NCI-H2227 (cell line): ENCODE measurements at regions not wholly inside any gene's neighbourhood (a gene's known extent, or its start where the extent isn't known, plus 50 kb on each side); places are given as distances from the start of the nearest gene placed in this dataset.

Experiments
- DNase-seq: peaks from one replicate; lab custom pipeline; 2025; ENCODE audit not compliant: unreplicated experiment; lab: John Stamatoyannopoulos, UW

- DNase-seq, result no peak
Observed at GRCh38 chr6:138550346-138550767, 51.1 kb upstream of the NHSL1 start.

- DNase-seq, result no peak
Observed at GRCh38 chr6:138554146-138554545, 54.9 kb upstream of the NHSL1 start.

DNA sequence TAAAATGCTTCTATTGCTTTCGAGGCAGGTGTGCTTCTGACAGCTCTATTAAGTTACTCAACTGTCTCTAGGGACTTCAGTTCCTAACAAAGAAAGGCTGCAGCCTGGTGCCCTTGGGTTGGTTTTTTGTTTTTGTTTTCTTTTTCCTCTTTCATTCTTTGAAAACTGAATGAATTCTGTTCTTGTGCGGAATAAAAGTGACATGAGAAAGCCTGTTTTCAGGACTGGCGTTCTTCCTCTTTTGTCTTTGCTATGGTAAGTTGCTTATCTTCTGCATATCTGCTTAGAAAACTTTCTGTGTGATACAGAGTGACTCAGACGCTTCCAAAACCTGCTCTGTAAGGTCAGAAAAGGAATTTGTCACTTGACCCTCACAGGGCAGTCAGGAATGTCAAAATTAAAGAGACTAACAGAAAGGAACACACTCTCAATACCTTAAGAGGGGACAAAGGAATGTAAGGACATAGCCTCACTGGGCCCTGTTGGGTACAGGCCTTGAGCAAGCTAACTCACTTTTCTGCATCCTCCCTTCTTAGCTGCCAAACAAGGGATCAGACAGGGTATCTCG is 56.2 kb upstream of the NHSL1 start:
- no peak for DNase-seq

- no peak for DNase-seq
Observed at GRCh38 chr6:138557147-138557546, 57.9 kb upstream of the NHSL1 start.

GRCh38 chr6:138559143-138559542 is 59.8 kb upstream of the NHSL1 start:
- no peak for DNase-seq

GRCh38 chr6:138560130-138560860 is 61.0 kb upstream of the NHSL1 start:
- no peak for DNase-seq

DNA sequence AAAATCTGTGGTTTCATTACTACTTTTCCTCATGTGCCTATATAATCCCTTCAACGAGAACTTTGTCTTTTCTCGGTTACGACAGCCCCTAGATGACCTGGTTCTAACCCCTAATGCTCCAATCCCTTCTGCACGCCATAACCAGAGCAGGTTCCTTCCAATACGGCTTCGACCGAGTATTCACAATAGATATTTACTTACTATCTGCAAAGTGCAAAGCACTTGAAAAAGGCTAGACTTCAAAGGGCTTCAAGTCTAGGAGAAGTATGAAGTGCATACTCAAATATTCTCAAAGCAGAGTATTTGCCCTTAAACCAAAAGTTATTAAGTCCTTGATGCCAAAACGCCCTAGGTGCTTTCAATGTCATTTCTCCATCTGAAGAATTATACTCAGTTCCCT is 63.4 kb upstream of the NHSL1 start:
- DNase-seq, result no peak

DNA sequence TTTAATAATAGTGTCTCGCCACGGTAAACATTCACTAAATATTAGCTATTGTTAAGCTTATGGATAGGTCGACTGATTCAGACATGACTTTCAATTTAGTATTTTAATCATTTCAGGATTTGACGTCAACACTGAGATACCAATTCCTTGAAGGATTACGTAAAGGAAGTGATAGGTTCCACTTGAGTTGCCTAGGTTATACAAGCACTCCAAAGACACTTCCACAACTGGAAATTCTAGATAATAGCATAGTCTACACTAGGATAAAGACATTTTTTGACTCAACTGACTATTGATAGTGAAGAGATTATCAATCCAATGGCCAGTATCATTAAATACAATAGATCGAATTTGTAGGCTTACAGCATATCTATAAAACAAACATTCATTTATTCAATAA is 63.9 kb upstream of the NHSL1 start:
- no peak for DNase-seq

- DNase-seq, result no peak
Observed at GRCh38 chr6:138563650-138564049, 64.4 kb upstream of the NHSL1 start.

DNA sequence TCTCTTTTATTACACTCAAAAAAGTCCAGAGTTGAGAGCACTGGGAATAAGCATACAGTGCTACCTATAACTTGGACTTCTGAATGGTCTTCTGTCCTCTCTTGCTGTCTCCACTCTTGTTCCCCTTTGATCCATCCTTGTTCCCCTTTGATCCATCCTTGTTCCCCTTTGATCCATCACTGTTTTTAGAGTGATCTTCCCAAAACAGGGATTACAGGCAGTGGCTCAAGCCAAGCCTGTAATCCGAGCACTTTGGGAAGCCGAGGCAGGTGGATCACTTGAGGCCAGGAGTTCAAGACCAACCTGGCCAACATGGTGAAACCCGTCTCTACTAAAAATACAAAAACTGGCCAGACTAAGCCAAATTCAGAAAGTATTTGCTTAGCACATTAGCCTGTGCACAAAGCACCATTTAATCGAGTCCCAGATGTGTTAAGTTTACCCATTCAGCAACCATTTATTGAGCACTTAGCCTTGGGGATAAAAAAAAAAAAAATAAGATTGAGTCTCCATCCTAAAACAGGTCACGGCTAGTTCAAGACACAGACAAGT is 65.0 kb upstream of the NHSL1 start:
- DNase-seq, result no peak

DNA sequence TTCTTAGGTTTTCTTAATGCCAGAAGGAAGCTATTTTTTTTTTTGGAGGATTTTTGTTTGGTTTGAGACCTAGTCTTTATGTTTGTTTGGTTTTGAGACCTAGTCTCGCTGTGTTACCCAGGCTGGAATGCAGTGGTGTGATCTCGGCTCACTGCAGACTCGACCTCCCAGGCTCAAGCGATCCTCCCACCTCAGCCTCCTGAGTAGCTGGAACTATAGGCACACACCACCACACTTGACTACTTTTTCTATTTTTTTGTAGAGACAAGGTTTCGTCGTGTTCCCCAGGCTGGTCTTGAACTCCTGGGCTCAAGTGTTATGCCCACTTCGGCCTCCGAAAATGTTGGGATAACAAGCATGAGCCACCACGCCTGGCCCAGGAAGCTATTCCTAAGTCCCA is 67.8 kb upstream of the NHSL1 start:
- DNase-seq, result no peak

DNA sequence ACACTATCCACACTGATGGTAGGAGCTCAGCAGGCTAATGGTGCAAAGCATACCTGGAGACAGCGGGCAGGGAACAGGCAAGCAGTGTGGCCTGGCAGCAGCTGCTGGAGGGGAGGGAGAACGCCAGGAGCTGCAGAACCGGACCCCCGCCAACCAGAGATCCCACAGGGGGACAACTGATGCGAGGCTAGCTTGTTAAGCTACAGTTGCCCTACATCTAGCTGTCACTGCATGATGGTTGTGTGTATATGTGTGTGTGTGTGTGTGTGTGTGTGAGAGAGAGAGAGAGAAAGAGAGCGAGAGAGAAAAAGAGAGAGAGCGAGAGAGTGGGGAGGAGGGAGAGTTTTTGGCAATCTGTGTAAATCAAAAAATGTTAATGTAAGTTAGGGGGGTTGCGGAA is 69.7 kb upstream of the NHSL1 start:
- DNase-seq, result no peak

- no peak for DNase-seq
Observed at GRCh38 chr6:138569554-138569953, 70.3 kb upstream of the NHSL1 start.

GRCh38 chr6:138569970-138570724 is 70.9 kb upstream of the NHSL1 start:
- no peak for DNase-seq

DNA sequence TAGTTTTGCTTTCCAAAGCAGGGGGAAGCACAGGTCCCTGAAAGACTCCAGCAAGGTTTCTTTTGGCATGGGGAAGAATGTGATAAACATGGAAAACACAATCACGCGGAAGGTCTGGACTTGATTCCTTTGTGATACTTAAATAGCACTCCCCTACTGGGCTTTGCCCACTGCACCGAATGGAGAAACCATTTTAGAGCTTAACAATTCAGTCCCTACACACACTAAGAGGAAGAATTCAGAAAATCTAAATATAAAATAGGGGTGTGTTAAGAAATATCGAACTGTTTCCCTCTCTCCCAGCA is 71.4 kb upstream of the NHSL1 start:
- DNase-seq, result no peak

DNA sequence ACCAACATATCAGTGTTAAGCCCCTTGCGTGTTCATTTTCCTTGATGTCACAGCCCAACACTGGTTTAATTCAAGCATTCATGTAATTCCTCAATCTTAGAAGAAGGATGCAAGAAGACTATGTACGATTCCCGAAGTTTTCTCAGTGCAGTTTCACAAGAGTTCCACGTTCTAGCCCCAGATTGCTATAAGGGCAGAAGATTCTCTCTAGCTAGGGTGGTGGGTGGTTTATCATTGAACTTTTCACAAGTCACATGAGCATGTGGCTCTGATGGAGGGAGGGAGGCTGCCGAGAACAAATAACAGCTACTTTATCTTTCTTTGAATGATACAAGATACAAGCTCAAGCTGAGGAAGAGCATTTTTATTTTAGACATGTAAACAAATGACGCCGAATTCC is 71.9 kb upstream of the NHSL1 start:
- DNase-seq, result no peak

- no peak for DNase-seq
Observed at GRCh38 chr6:138571585-138572166, 72.4 kb upstream of the NHSL1 start.

GRCh38 chr6:138572167-138572875 is 73.0 kb upstream of the NHSL1 start:
- DNase-seq, result peak; percentile 54

- DNase-seq, result no peak
Observed at GRCh38 chr6:138572885-138573284, 73.6 kb upstream of the NHSL1 start.

DNA sequence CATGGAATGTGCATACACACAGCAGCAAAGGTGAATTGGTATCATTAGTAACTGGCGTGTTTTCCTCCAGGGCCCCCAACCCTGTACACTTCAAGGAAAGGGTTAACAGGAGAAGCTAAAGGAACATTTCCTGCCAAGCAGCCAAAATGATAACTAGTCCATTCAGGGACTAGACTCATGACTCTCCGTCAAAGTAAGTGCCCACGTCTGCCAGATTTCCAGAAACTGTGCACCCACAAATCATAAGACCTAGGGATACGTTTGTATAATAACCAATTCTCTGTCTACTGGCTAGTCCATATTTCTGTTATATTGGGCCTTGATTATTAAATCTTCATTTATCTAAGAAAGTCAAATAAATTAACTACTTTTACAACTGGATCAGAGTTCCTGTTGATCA is 76.0 kb upstream of the NHSL1 start:
- no peak for DNase-seq

DNA sequence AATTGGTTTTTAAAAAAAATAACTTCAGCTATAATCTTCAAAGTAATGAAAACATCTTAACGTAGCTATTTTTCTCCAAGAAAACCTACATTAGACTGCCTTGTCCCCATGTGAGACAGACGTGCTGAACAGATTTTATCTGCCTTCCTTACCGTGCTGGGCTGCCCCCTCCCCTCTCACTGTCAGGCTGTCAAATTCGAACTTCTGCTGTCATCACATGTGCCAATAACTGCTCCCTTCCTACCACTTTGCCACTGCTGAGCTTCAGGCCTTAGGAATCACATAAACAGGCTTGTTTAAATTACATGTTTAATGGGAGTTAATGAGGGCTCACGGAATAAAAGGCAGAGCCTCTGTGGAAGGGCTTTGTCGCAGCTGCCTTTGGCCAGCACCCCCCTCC is 77.0 kb upstream of the NHSL1 start:
- peak; percentile 15 for DNase-seq
